BE2C (cell line): ENCODE measurements at regions not wholly inside any gene's neighbourhood (a gene's known extent, or its start where the extent isn't known, plus 50 kb on each side); places are given as distances from the start of the nearest gene placed in this dataset.
"Not testable (repeated sequence)": the region's sequence is repeated elsewhere in the genome, so short reads cannot be mapped to it uniquely, and the experiment has no call there.

Source experiments
- DNase-seq: peaks from one replicate; pipeline ENCODE4 v3.0.0-alpha.2; 2020
- H3K27me3 ChIP-seq: fragments of 250-450 bp; sonication (Bioruptor Pico); 2 replicates; pipeline ENCODE4 v1.5.1; 2020; ENCODE audit warnings: mild to moderate bottlenecking
- H3K36me3 ChIP-seq: fragments of 250-450 bp; sonication (Bioruptor Pico); 2 replicates; pipeline ENCODE4 v1.5.1; 2020; ENCODE audit warnings: mild to moderate bottlenecking
- H3K4me1 ChIP-seq: fragments of 250-450 bp; sonication (Bioruptor Pico); 2 replicates; pipeline ENCODE4 v1.5.1; 2020
- H3K4me3 ChIP-seq: 2 replicates; pipeline ENCODE4 v1.5.1; 2011; ENCODE audit warnings: low read depth, low read length
- H3K9me3 ChIP-seq: fragments of 250-450 bp; sonication (Bioruptor Pico); 2 replicates; pipeline ENCODE4 v1.5.1; 2020
- CTCF ChIP-seq: IDR thresholded peaks from 2 replicates; pipeline ENCODE4 v1.5.1; 2012; ENCODE audit warnings: mild to moderate bottlenecking, low read depth, low read length

- no peaks in the 10 kb centered on the region for H3K36me3 ChIP-seq
- DNase-seq = no peak
- H3K4me1 ChIP-seq = no peaks in the 10 kb centered on the region
- no peak overlapping the region for H3K4me3 ChIP-seq
- no peak for TF ChIP-seq CTCF
- H3K27me3 ChIP-seq = no peaks in the 10 kb centered on the region
- no peaks in the 10 kb centered on the region for H3K9me3 ChIP-seq
These were observed 100.0 kb downstream of the MTERF1 start for GRCh38 chr7:91780521-91780920.

DNA sequence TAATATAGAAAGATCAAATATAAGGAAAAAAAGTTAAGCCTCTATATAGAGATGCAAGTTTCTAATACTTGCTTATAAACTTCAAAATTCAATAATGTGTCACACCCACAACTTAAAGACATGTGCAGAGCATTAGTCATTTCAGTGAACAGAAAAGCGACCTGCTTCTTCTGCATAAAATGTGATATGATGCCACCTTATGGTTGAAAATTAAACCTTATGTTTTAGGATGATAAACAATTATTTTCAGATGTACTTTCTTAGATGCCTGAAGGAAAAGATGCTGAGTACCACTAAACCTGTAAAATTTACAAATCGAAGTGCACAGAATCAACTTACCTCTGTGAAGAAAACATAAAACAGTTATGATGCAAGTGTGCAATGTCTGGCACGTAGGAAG, 96.0 kb downstream of the MTERF1 start:
- Histone ChIP-seq H3K27me3 (no peaks in the 10 kb centered on the region), H3K4me3 (no peak overlapping the region), H3K36me3 (no peaks in the 10 kb centered on the region), H3K4me1 (no peaks in the 10 kb centered on the region), H3K9me3 (no peaks in the 10 kb centered on the region)
- DNase-seq = no peak
- no peak for TF ChIP-seq CTCF

- Histone ChIP-seq H3K4me3 (no peak overlapping the region), H3K9me3 (no peaks in the 10 kb centered on the region), H3K4me1 (no peaks in the 10 kb centered on the region), H3K27me3 (no peaks in the 10 kb centered on the region), H3K36me3 (no peaks in the 10 kb centered on the region)
- DNase-seq = no peak
- no peak for TF ChIP-seq CTCF
These were observed 92.6 kb downstream of the MTERF1 start for GRCh38 chr7:91787931-91788330.

- no peak overlapping the region for H3K4me3 ChIP-seq
These were observed 91.4 kb downstream of the MTERF1 start for GRCh38 chr7:91789086-91789485.

DNA sequence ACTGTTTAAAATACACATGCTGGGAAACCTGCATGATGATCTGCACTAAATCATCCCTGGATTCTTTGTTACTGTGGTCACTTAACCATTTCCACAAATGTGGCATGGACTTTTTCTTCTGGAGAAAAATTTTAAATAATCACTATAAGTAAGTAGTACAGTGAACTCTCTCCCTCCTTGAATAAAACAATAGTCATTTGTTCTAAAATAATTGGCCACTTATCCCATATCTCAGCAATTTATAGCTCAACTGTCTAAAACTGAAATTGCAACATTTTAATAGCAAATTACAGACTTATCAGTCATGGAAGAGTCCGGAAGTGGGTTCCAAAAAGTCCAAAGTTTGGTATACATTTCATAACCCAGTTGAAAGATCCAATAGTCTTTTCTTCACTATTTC, 90.9 kb downstream of the MTERF1 start:
- Histone ChIP-seq H3K9me3 (no peaks in the 10 kb centered on the region), H3K4me1 (no peaks in the 10 kb centered on the region), H3K27me3 (no peaks in the 10 kb centered on the region), H3K4me3 (no peak overlapping the region), H3K36me3 (no peaks in the 10 kb centered on the region)
- no peak for TF ChIP-seq CTCF
- DNase-seq = no peak

More at GRCh38 chr7:91789086-91789485, 91.4 kb downstream of the MTERF1 start:
- no peak for TF ChIP-seq CTCF
- no peaks in the 10 kb centered on the region for H3K4me1 ChIP-seq
- no peaks in the 10 kb centered on the region for H3K36me3 ChIP-seq
- H3K27me3 ChIP-seq = no peaks in the 10 kb centered on the region
- no peaks in the 10 kb centered on the region for H3K9me3 ChIP-seq
- DNase-seq = no peak

GRCh38 chr7:91790646-91791045, 89.9 kb downstream of the MTERF1 start:
- H3K27me3 ChIP-seq, H3K9me3 ChIP-seq, H3K4me1 ChIP-seq, H3K4me3 ChIP-seq, DNase-seq, H3K36me3 ChIP-seq: not testable (repeated sequence)

DNA sequence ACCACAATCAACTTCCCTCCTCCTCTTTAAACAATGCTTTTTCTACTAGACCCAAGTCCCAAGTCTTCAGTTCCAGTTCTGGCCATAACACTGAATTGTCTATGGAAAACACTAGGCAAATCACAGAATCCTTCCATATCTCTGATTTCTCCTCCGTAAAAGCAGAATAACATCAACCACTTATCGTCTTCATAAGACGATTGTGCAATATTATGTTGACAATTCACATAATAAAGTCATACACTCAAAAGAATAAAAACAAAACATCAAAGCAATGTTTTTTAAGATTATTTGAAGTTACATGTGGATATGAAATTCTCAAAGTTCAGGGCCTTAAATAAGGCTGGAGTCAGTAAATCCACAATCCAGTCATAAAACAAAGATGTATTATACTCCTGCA, 84.4 kb downstream of the MTERF1 start:
- no peak for DNase-seq
- Histone ChIP-seq H3K4me1 (no peaks in the 10 kb centered on the region), H3K9me3 (no peaks in the 10 kb centered on the region), H3K4me3 (no peak overlapping the region), H3K36me3 (no peaks in the 10 kb centered on the region), H3K27me3 (no peaks in the 10 kb centered on the region)
- no peak for TF ChIP-seq CTCF
